Naive B cell (primary cell): ENCODE measurements at regions not wholly inside any gene's neighbourhood (a gene's known extent, or its start where the extent isn't known, plus 50 kb on each side); places are given as distances from the start of the nearest gene placed in this dataset.

Source experiments
- ATAC-seq, 2 donors: fragments of 150-1000 bp; cut with Tn5 transposase; 2 replicates each; pipeline ENCODE4 v1.10.0; 2021; ENCODE audit warnings: low read depth in 2 of 2, mild to moderate bottlenecking in 2 of 2, moderate library complexity in 2 of 2
- DNase-seq: peaks from one replicate; pipeline ENCODE4 v3.0.0; 2022
- H3K27ac Mint-ChIP-seq, 6 donors: one replicate each; pipeline ENCODE4 v1.8.0; 2020 to 2022; ENCODE audit warnings: mild to moderate bottlenecking in 6 of 6, mixed read lengths in 6 of 6, moderate library complexity in 5 of 6, inconsistent platforms in 2 of 6
- H3K27me3 Mint-ChIP-seq, 3 donors: one replicate each; pipeline ENCODE4 v1.8.0; 2021 to 2022; ENCODE audit warnings: mixed read lengths in 3 of 3, mild to moderate bottlenecking in 1 of 3
- H3K36me3 Mint-ChIP-seq, 2 donors: one replicate each; pipeline ENCODE4 v1.8.0; 2020 to 2022; ENCODE audit warnings: mixed read lengths in 2 of 2, inconsistent platforms in 1 of 2, mild to moderate bottlenecking in 1 of 2
- H3K4me1 Mint-ChIP-seq, 3 donors: one replicate each; pipeline ENCODE4 v1.8.0; 2020 to 2022; ENCODE audit warnings: mixed read lengths in 3 of 3, inconsistent platforms in 1 of 3, mild to moderate bottlenecking in 1 of 3, moderate library complexity in 1 of 3
- H3K4me3 Mint-ChIP-seq, 8 donors: one replicate each; pipeline ENCODE4 v1.8.0; 2020 to 2022; ENCODE audit warnings: mild to moderate bottlenecking in 8 of 8, mixed read lengths in 8 of 8, moderate library complexity in 8 of 8, inconsistent platforms in 2 of 8
- H3K9me3 Mint-ChIP-seq, 7 donors: one replicate each; pipeline ENCODE4 v1.8.0; 2020 to 2022; ENCODE audit warnings: mixed read lengths in 7 of 7, mild to moderate bottlenecking in 5 of 7, inconsistent platforms in 2 of 7, moderate library complexity in 1 of 7

DNA sequence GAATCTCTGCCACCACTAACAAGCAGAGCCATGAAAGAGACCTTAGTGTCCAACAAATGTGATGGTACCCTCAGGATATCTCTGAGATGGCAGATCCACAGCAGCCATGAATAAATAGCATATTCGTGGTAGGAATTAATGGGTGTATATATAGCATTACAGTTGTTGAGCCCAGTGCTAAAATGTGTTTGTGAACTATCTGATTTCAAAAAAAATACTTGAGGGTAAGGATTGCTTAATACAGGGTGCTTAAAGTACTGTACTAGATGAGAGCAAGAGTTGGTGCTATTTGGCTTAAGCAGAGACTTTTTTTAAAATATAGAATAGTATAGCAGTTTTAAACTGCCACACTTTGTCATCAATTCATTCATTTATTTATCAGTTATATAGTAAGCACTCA is 101.5 kb upstream of the GALNT5 start:
- no peaks in the 10 kb centered on the region for H3K9me3 Mint-ChIP-seq
- ATAC-seq: no peak
- H3K27me3 Mint-ChIP-seq: no peaks in the 10 kb centered on the region

DNA sequence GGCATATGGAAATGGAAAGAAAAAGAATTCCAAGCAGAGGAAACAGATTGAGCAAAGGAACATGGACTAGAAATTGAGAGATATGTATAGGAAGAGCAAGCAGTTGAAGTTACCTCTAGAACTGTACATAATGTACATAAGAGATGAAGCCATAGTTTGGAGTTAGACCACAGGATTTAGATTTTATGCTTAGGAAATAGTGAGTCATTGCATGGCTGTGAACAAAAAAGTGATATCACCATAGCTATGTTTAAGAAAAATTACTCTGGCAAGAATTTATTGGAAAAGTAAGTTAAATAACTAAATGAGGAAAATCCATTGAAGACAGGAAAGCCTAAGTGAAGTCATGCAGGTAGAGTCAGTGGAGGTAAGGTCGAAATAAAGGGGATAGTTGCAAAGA is 99.4 kb upstream of the GALNT5 start:
- H3K27me3 Mint-ChIP-seq: no peaks in the 10 kb centered on the region
- no peaks in the 10 kb centered on the region for H3K36me3 Mint-ChIP-seq
- no peaks in the 10 kb centered on the region for H3K9me3 Mint-ChIP-seq

More for the DNA sequence above, 101.5 kb upstream of the GALNT5 start:
- no peak overlapping the region for H3K27ac Mint-ChIP-seq
- H3K4me3 Mint-ChIP-seq: no peak overlapping the region
- no peaks in the 10 kb centered on the region for H3K4me1 Mint-ChIP-seq
- no peaks in the 10 kb centered on the region for H3K36me3 Mint-ChIP-seq
- no peak for DNase-seq

DNA sequence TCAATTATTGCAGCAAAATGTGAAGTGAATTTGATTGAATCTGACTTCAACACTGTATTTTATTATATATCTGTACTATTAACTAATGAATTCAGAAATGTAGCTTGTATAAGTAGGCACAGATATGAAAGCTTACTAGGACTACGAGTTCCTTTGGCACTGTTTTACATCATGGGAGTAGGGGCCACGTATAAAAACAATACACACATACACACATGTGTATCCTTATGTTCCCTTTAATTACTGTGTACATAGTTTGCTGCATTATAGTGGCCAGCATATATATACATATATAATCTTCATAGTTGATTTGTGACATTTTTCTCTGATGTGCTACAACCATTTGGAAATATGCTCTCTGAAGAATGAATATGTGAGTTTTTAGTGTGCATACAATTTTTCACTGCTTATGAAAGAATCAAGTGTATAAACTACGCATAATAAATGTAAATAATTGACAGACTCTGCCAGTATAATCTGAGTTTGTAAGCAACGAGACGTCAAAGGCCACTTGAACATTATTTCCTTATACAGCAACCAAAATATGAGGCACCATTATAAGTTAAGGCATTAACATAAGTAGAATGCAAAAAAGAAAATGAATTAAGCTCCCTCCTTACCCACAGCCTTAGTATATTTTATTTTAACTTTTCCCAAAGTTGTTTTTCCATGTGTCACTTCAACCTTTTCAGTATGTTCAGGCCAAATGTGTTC is 98.1 kb upstream of the GALNT5 start:
- ATAC-seq (no peak), DNase-seq (no peak)
- Mint-ChIP-seq H3K27me3 (no peaks in the 10 kb centered on the region), H3K4me1 (no peaks in the 10 kb centered on the region), H3K9me3 (peaks cover 0 to 4% (median 0%) of the 10 kb centered on the region in 7 donors), H3K27ac (no peak overlapping the region), H3K4me3 (no peak overlapping the region), H3K36me3 (no peaks in the 10 kb centered on the region)

More for the DNA sequence above, 99.4 kb upstream of the GALNT5 start:
- Mint-ChIP-seq H3K4me3 (no peak overlapping the region), H3K4me1 (no peaks in the 10 kb centered on the region), H3K27ac (no peak overlapping the region)
- no peak for ATAC-seq
- no peak for DNase-seq

DNA sequence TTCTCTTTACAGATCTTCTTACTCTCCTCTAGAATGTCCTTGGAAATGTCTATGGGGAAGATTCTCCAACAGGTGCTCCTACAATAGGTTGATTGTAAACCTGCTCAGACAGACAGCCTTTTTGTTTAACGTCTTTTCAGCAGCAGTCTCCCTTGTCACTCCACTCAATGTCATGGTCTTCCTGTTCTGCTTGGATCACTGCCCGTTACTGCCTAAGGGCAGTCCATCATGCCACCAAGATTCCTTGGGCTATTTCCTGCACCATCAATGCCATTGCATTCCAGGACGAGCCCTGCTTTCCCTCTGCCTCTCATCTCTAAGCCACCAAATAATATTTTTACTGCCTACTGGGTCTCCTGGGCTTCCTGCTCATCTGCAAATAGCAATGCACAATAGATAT is 97.4 kb upstream of the GALNT5 start:
- H3K4me3 Mint-ChIP-seq: no peak overlapping the region

DNA sequence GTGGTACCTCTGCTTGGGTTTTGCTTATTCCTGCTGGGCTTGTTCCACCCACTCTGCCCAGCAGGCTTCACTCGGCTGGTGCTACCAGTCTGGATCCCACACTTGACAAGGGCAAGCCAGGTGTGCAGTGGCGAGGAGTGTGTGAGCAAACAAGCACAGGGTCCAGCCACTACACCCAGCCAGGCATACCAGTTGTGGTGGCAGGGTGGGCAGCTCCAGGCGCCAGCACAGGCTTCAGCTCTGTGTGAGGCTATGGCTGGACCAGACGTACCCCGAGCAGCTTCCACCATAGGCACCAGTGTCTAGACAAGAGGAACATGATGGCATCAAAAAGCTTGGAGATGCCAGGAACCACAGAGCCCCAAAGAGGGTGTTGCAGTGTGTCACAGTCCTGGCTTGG is 93.1 kb upstream of the GALNT5 start:
- Mint-ChIP-seq H3K4me3 (no peak overlapping the region), H3K4me1 (no peaks in the 10 kb centered on the region), H3K27ac (no peak overlapping the region), H3K36me3 (no peaks in the 10 kb centered on the region), H3K9me3 (peaks cover 0 to 7% (median 0%) of the 10 kb centered on the region in 7 donors), H3K27me3 (no peaks in the 10 kb centered on the region)
- DNase-seq (no peak), ATAC-seq (no peak)

More for the DNA sequence above, 97.4 kb upstream of the GALNT5 start:
- no peaks in the 10 kb centered on the region for H3K4me1 Mint-ChIP-seq
- DNase-seq (no peak), ATAC-seq (no peak)
- no peak overlapping the region for H3K27ac Mint-ChIP-seq
- H3K9me3 Mint-ChIP-seq: peaks cover 0 to 7% (median 0%) of the 10 kb centered on the region in 7 donors
- no peaks in the 10 kb centered on the region for H3K36me3 Mint-ChIP-seq
- no peaks in the 10 kb centered on the region for H3K27me3 Mint-ChIP-seq

DNA sequence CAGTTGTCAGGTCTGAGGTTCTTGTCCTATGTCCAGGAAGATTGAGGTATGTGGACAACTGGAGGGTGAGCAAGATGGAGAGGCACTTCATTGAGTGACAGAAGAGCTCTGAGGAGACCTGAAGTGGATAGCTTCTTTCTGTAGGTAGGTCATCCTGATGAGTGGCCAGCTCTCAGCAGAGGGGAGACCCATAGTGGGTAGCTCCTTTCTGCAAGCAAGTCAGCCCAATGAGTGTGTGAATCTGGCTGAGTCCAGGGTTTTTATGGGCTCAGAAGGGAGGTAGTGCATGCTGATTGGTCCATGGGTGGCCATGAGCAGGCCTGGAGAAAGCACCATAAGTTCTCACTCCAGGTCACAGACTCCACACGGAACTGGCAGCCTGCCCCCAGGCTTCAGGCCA is 92.6 kb upstream of the GALNT5 start:
- peaks cover 0 to 4% (median 0%) of the 10 kb centered on the region in 3 donors for H3K27me3 Mint-ChIP-seq

DNA sequence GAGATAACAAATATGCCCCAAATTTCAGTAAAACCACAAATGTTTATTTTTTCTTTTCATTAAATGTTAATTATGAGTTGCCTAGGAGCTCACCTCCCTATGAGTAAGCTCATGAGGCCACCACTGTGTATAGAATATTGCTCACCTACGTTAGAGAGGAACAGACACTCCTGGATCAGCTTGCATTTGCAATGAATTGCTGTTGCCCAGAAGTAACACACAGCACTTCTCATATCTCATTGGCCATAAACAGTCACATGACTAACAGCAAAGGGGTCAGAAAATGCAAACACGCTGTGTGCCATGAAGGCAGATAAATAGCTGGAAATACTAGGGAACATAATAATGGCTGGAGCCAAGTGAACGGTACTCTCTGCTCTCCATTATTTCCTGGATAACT is 89.0 kb upstream of the GALNT5 start:
- H3K4me1 Mint-ChIP-seq: no peaks in the 10 kb centered on the region
- DNase-seq (no peak), ATAC-seq (no peak)
- no peak overlapping the region for H3K27ac Mint-ChIP-seq
- H3K36me3 Mint-ChIP-seq: no peaks in the 10 kb centered on the region
- peaks cover 0 to 6% (median 0%) of the 10 kb centered on the region in 3 donors for H3K27me3 Mint-ChIP-seq
- H3K4me3 Mint-ChIP-seq: no peak overlapping the region
- peaks cover 0 to 7% (median 0%) of the 10 kb centered on the region in 7 donors for H3K9me3 Mint-ChIP-seq

More for the DNA sequence above, 92.6 kb upstream of the GALNT5 start:
- Mint-ChIP-seq H3K36me3 (no peaks in the 10 kb centered on the region), H3K9me3 (peaks cover 0 to 7% (median 0%) of the 10 kb centered on the region in 7 donors), H3K4me3 (no peak overlapping the region), H3K4me1 (no peaks in the 10 kb centered on the region), H3K27ac (no peak overlapping the region)
- DNase-seq: no peak
- no peak for ATAC-seq

DNA sequence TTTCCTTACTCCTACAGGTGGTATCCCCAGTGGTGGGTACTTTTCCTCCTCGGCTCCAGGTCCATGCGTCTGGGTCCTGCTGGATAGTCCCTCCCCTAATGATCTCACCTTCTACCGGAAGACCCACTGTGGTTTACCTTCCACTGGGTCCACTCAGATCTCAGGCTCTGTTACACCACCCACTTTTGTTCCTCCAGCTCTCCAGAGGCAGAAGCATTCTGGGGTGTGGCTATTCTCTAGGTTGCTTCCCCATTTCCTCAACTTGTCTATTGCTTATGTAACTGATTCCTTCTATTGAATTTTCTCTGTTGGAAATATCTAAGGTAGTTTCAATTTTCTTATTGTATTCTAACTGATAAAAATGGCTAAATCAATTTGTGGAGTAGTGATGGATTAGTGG is 87.6 kb upstream of the GALNT5 start:
- DNase-seq (no peak), ATAC-seq (no peak)
- Mint-ChIP-seq H3K4me3 (no peak overlapping the region), H3K4me1 (no peaks in the 10 kb centered on the region), H3K9me3 (peaks cover 0 to 3% (median 0%) of the 10 kb centered on the region in 7 donors), H3K27ac (no peak overlapping the region), H3K36me3 (no peaks in the 10 kb centered on the region), H3K27me3 (peaks cover 0 to 6% (median 0%) of the 10 kb centered on the region in 3 donors)

DNA sequence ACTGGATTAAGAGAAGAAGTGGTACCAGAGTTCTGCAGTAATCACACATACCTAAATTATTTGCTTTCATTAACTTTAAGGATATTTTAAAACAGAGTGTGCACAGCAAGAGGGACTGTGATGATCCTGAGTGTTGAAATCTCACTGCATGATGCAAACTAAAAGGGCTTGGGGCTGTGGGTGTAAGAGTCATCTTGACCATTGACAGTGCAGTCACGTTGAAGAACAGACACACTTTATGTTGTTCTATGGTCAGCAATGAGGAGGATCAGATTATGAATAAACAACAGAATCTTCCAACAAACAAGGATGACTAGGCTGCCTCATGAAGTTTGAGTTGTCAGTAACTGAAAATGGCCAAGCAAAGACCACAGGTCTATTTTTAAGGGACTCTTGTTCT is 87.2 kb upstream of the GALNT5 start:
- Mint-ChIP-seq H3K27me3 (peaks cover 0 to 6% (median 0%) of the 10 kb centered on the region in 3 donors), H3K4me1 (no peaks in the 10 kb centered on the region), H3K9me3 (no peaks in the 10 kb centered on the region), H3K36me3 (no peaks in the 10 kb centered on the region), H3K4me3 (no peak overlapping the region), H3K27ac (no peak overlapping the region)
- ATAC-seq: no peak
- no peak for DNase-seq

DNA sequence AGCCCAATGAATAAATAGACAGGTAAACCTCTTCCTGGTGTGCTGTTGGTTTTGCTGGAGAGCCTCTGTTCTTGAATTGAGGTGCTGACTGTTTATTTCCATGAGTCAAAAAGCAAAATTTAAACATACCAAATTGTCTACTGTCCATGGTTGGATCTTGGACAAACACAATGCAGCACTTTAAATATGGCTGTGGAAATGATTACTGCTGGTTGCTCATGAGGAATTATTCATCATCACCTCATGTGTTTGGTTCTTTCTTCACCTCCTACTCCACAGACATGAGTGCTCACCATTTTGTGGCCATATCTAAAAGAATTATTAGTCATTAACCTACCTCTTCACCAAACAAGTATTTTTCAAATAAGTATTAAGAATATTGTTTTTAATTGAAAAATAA is 85.3 kb upstream of the GALNT5 start:
- H3K4me1 Mint-ChIP-seq: no peaks in the 10 kb centered on the region
- no peak overlapping the region for H3K27ac Mint-ChIP-seq
- H3K36me3 Mint-ChIP-seq: no peaks in the 10 kb centered on the region
- H3K27me3 Mint-ChIP-seq: peaks cover 0 to 6% (median 0%) of the 10 kb centered on the region in 3 donors
- DNase-seq (no peak), ATAC-seq (no peak)
- H3K4me3 Mint-ChIP-seq: no peak overlapping the region
- peaks cover 0 to 2% (median 0%) of the 10 kb centered on the region in 7 donors for H3K9me3 Mint-ChIP-seq

DNA sequence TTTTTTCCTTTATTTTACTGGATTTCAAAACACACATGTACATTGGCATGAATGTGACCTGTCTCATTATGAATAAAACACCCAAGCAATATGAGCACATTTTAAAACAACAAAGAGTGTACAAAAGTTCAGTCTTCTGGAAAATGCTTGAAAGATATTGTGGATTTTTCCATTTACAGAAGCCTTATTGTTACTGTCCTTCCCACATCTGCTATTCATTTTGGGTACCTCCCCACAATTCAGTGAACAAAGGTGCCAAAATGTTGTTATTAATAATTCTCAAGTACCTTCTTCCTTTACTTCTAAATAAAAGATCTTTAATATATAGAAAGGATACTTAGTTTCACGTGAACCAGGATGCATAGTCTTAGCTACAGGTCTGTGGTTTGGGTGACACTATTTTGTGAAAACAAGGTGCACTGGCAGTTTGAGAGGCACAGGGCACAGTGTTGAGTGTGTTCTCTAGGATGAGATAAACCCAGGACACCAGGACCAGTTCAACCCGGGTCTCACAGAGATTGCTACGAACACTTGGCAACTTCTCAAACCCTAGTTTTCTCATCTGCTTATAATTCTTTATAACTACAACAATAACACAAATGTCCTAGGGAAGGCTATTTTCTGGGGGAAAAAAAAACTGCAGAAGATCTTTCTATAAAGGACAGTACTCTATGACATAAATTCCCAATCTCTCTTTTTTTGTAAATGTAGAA is 84.5 kb upstream of the GALNT5 start:
- Mint-ChIP-seq H3K27ac (no peak overlapping the region), H3K4me3 (no peak overlapping the region), H3K4me1 (no peaks in the 10 kb centered on the region), H3K27me3 (peaks cover 0 to 6% (median 0%) of the 10 kb centered on the region in 3 donors), H3K36me3 (no peaks in the 10 kb centered on the region), H3K9me3 (peaks cover 0 to 2% (median 0%) of the 10 kb centered on the region in 7 donors)
- ATAC-seq (no peak), DNase-seq (no peak)

DNA sequence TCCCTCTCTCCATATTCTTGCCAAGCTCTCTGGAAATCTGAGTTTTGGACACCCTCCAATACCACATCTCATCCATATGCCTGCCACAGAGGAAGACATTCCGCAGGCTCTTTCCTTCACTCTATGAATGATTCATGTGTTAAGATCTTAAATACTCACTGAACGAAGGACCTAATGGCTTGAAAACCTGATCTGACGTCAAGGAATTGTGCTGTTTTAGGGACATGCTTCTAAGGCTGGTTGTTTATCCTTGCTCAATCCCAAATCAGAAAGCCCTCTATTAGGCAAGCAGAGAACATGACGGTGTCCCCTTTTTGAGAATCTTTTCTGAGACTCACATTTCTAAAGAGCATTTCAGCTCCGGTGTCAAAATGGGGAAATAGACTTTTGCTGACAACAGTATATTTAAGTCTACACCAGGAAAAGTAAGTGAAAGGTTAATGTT is 83.7 kb upstream of the GALNT5 start:
- Mint-ChIP-seq H3K4me3 (no peak overlapping the region), H3K4me1 (no peaks in the 10 kb centered on the region), H3K36me3 (no peaks in the 10 kb centered on the region), H3K27me3 (peaks cover 0 to 6% (median 0%) of the 10 kb centered on the region in 3 donors), H3K27ac (no peak overlapping the region), H3K9me3 (peaks cover 0 to 2% (median 0%) of the 10 kb centered on the region in 7 donors)
- no peak for ATAC-seq
- DNase-seq: no peak

DNA sequence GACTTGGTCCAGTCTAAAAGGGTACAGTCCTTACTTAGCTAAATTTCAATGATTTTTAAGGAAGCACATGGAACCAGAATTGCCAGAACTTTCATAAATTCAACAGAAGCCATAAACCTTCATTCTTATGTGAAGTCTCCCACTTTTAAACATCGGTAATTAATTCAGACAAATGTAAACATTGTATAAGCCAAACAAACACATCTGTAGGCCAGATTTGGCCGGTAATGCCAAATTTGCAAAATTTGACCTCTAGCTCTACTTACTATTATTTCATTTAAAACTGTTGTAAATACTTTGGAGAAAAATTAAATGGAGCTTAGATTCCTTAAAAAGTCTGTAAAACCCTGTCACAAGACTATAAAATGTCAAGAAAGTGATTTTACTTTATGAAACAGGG is 83.2 kb upstream of the GALNT5 start:
- Mint-ChIP-seq H3K4me1 (no peaks in the 10 kb centered on the region), H3K9me3 (peaks cover 0 to 2% (median 0%) of the 10 kb centered on the region in 7 donors), H3K27me3 (peaks cover 0 to 6% (median 0%) of the 10 kb centered on the region in 3 donors), H3K4me3 (no peak overlapping the region), H3K27ac (no peak overlapping the region), H3K36me3 (no peaks in the 10 kb centered on the region)
- ATAC-seq (no peak), DNase-seq (no peak)

DNA sequence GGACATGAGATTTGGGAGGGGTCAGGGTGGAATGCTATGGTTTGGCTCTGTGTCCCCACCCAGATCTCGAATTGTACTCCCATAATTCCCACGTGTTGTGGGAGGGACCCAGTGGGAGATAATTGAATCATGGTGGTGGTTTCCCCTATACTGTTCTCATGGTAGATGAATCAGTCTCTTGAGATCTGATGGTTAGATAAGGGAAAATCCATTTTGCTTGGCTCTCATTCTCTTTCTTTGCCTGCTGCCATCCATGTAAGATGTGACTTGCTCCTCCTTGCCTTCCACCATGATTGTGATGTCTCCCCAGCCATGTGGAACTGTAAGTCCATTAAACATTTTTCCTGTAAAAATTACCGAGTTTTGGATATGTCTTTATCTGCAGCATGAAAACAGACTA is 80.9 kb upstream of the GALNT5 start:
- ATAC-seq: no peak
- Mint-ChIP-seq H3K9me3 (peaks cover 0 to 2% (median 0%) of the 10 kb centered on the region in 7 donors), H3K4me3 (no peak overlapping the region), H3K4me1 (no peaks in the 10 kb centered on the region), H3K27ac (no peak overlapping the region), H3K36me3 (no peaks in the 10 kb centered on the region), H3K27me3 (no peaks in the 10 kb centered on the region)
- DNase-seq: no peak
